Loucy (cell line): ENCODE measurements at regions not wholly inside any gene's neighbourhood (a gene's known extent, or its start where the extent isn't known, plus 50 kb on each side); places are given as distances from the start of the nearest gene placed in this dataset.

ENCODE experiments used
- H2AFZ ChIP-seq: fragments of 200-600 bp; sonication (generic); 2 replicates; pipeline ENCODE4 v1.6.0; 2016; ENCODE audit warnings: antibody characterized with exemption, mild to moderate bottlenecking, low read length, moderate library complexity
- H3F3A ChIP-seq: fragments of 200-600 bp; 2 replicates; pipeline ENCODE4 v1.6.0; 2016; ENCODE audit warnings: antibody characterized with exemption, low read depth, mild to moderate bottlenecking
- H3K27me3 ChIP-seq: fragments of 200-600 bp; sonication (generic); 2 replicates; pipeline ENCODE4 v1.6.1; 2014; ENCODE audit warnings: low read length, mild to moderate bottlenecking; ENCODE audit not compliant: insufficient read depth, poor library complexity, severe bottlenecking
- H3K36me3 ChIP-seq: fragments of 200-600 bp; sonication (generic); 2 replicates; pipeline ENCODE4 v1.6.1; 2016; ENCODE audit warnings: low read length; ENCODE audit not compliant: insufficient read depth
- H3K4me1 ChIP-seq: fragments of 200-600 bp; sonication (generic); 2 replicates; pipeline ENCODE4 v1.5.1; 2014; ENCODE audit warnings: low read length, mild to moderate bottlenecking; ENCODE audit not compliant: insufficient read depth, poor library complexity, severe bottlenecking
- H3K4me2 ChIP-seq: fragments of 200-600 bp; sonication (generic); 2 replicates; pipeline ENCODE4 v1.6.0; 2014; ENCODE audit warnings: antibody characterized with exemption, low read length, low read depth, mild to moderate bottlenecking; ENCODE audit not compliant: poor library complexity, severe bottlenecking
- H3K4me3 ChIP-seq: fragments of 200-600 bp; sonication (generic); 2 replicates; pipeline ENCODE4 v1.5.1; 2014; ENCODE audit warnings: low read length, mild to moderate bottlenecking, mixed read lengths; ENCODE audit not compliant: poor library complexity, severe bottlenecking
- H3K79me2 ChIP-seq: fragments of 200-600 bp; sonication (generic); 2 replicates; pipeline ENCODE4 v1.6.1; 2014; ENCODE audit warnings: low read length; ENCODE audit not compliant: insufficient read depth
- H3K9ac ChIP-seq: fragments of 200-600 bp; sonication (generic); 2 replicates; pipeline ENCODE4 v1.6.0; 2014; ENCODE audit warnings: mild to moderate bottlenecking, low read depth, low read length, moderate library complexity; ENCODE audit not compliant: poor library complexity, severe bottlenecking
- H3K9me2 ChIP-seq: fragments of 200-600 bp; sonication (generic); replicated peaks from 2 replicates; pipeline ENCODE4 v1.6.1; 2016; ENCODE audit warnings: low read depth, low read length, mixed read lengths
- H3K9me3 ChIP-seq: fragments of 200-600 bp; sonication (generic); 2 replicates; pipeline ENCODE4 v1.6.1; 2014; ENCODE audit warnings: mild to moderate bottlenecking, antibody characterized with exemption, low read length, low read depth; ENCODE audit not compliant: insufficient read depth
- H4K20me1 ChIP-seq: fragments of 200-600 bp; sonication (generic); 2 replicates; pipeline ENCODE4 v1.6.0; 2014; ENCODE audit warnings: antibody characterized with exemption, low read length, mild to moderate bottlenecking; ENCODE audit not compliant: insufficient read depth, poor library complexity, severe bottlenecking
- EZH2phosphoT487 ChIP-seq: fragments of 200-600 bp; IDR thresholded peaks from 2 replicates; pipeline ENCODE4 v1.6.1; 2018; ENCODE audit warnings: antibody characterized with exemption, mild to moderate bottlenecking, moderate library complexity, borderline replicate concordance
- TF ChIP-seq, protein P1 (sequence below): fragments of 200-600 bp; sonication (generic); conservative IDR thresholded peaks from 2 replicates; pipeline ENCODE4 v1.5.1; 2014; ENCODE audit warnings: mild to moderate bottlenecking, antibody characterized with exemption, low read length

DNA sequence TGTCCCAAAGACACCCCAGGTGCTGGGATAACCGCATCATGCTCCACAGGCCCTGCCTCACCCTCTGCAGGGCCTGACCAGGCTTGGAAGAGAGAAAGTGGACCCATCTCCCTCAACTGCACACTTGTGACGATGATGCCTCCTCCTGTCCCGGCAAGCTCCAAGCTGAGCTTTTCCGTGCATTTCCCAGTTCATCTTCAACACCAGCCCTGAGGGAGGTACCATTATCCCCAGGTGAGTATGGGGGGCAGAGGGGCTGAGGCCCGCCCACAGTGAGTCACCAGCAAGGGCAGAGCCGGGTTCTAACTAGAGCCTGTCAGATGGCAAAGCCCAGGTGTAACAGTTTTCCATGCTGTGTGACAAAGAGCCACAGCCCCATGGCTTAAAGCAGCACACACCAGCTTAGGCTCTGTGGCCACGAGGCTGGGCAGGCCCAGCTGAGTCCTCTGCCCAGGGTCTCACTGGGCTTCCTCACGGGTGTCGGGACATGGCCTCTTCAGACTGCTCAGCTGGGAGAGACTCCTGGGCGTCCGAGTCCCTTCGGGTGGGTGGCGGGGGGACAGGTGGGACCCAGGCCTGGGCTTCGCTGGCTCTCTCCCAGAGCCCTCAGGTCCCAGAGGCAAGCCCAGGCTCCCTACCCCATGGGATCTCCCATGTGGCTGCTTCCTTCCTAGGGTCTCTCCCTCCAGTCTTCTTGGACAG, 108.4 kb upstream of the OTOS start:
- Histone ChIP-seq H3K9me2 (no peaks in the 10 kb centered on the region), H3K79me2 (no peaks in the 10 kb centered on the region), H3F3A (no peaks in the 10 kb centered on the region), H3K9me3 (peaks cover 21% of the 10 kb centered on the region; the same call in 1 of the 2 replicates), H2AFZ (no peak overlapping the region), H4K20me1 (no peaks in the 10 kb centered on the region), H3K4me2 (no peak overlapping the region), H3K36me3 (no peaks in the 10 kb centered on the region), H3K4me3 (no peak overlapping the region), H3K4me1 (no peaks in the 10 kb centered on the region), H3K9ac (no peak overlapping the region), H3K27me3 (no peaks in the 10 kb centered on the region)
- no peak for TF ChIP-seq EZH2phosphoT487
- TF ChIP-seq, protein P1, sequence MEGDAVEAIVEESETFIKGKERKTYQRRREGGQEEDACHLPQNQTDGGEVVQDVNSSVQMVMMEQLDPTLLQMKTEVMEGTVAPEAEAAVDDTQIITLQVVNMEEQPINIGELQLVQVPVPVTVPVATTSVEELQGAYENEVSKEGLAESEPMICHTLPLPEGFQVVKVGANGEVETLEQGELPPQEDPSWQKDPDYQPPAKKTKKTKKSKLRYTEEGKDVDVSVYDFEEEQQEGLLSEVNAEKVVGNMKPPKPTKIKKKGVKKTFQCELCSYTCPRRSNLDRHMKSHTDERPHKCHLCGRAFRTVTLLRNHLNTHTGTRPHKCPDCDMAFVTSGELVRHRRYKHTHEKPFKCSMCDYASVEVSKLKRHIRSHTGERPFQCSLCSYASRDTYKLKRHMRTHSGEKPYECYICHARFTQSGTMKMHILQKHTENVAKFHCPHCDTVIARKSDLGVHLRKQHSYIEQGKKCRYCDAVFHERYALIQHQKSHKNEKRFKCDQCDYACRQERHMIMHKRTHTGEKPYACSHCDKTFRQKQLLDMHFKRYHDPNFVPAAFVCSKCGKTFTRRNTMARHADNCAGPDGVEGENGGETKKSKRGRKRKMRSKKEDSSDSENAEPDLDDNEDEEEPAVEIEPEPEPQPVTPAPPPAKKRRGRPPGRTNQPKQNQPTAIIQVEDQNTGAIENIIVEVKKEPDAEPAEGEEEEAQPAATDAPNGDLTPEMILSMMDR: no peak

DNA sequence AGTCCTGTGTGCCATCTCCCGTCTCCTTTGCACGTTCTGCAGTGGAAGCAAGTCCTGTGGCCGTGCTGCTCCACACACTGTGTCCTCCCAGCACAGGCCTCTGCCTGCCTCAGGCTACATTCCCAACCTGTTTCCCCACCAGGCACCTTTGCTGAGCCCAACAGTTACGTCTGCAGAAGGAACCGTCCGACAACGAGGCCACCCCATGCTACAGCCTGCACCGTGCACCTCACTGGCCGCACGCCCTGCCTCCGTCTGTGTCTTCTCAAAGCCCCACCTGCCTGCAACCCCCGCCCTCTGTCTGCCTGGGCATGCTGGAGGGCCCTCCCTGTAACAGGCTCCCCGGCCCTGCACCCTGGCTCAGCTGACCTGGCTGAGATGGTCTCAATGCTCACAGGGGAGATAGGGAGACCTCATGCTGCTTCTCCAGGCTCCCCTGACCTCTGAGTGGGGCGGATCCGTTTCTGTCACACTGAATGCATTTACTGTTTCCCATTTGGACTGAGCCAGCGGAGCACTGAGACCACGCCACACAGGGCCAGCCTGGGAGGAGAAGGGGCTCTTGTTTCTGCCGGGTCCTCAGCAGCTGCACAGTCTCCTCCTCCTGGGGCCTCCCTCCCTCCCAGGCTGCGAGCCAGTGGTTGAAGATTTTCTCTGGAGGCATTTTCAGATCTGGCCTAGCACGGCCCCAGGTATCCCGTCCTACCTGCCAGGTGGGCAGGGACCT, 109.1 kb upstream of the OTOS start:
- no peak overlapping the region for H3K4me2 ChIP-seq
- no peaks in the 10 kb centered on the region for H3K27me3 ChIP-seq
- H3K4me1 ChIP-seq: no peaks in the 10 kb centered on the region

DNA sequence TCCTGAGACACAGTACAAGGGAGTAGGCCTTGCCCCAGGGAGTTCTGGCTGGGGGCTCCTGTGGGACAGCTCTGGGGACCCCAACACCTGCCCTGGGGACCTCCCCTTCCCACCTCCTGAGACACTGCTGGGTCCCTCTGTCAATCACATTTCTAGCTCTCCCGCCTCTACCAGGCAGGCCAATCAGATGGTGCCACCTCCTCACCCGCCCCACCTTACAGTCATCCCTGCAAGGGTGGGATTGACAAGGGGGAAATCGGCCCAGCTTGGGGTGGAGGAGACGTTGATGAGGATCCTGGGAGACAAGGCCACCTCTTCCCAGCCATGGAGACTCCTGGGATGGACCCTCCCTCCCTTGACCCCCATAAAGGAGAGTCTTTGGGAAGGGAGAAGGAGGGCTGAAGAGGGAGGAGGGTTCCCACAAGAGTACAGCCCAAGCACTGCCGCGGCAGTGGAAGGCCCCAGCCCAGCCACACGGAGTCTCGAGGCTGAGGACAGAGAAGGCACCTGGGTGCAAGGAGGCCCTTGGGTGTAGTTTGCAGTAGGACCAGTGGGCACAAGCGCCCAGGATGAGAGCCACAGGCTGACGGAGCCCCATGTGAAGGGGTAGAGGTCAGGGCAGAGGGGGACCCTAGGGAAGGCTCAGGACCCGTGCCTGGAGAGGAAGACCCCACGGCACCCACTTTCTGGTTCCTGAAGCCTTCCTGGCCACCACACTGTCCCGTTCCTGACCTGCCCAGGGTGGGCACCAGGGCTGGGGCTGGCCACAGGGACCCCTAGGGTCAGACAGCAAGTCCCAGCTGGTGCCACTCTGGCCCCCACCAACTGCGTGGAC, 109.9 kb upstream of the OTOS start:
- peaks cover 18% of the 10 kb centered on the region; the same call in 1 of the 2 replicates for H3K9me3 ChIP-seq
- no peak overlapping the region for H3K9ac ChIP-seq
- H3K4me3 ChIP-seq: no peak overlapping the region
- H3F3A ChIP-seq: no peaks in the 10 kb centered on the region
- no peaks in the 10 kb centered on the region for H3K9me2 ChIP-seq
- TF ChIP-seq, protein P1: no peak
- no peak for TF ChIP-seq EZH2phosphoT487
- H3K4me2 ChIP-seq: no peak overlapping the region
- H3K36me3 ChIP-seq: no peaks in the 10 kb centered on the region
- no peaks in the 10 kb centered on the region for H4K20me1 ChIP-seq
- H2AFZ ChIP-seq: no peak overlapping the region
- no peaks in the 10 kb centered on the region for H3K79me2 ChIP-seq
- no peaks in the 10 kb centered on the region for H3K4me1 ChIP-seq
- H3K27me3 ChIP-seq: no peaks in the 10 kb centered on the region

More for the DNA sequence above, 109.1 kb upstream of the OTOS start:
- Histone ChIP-seq H3F3A (no peaks in the 10 kb centered on the region), H3K4me3 (no peak overlapping the region), H3K9ac (no peak overlapping the region), H3K79me2 (no peaks in the 10 kb centered on the region), H3K9me2 (no peaks in the 10 kb centered on the region), H3K9me3 (peaks cover 21% of the 10 kb centered on the region; the same call in 1 of the 2 replicates), H4K20me1 (no peaks in the 10 kb centered on the region), H3K36me3 (no peaks in the 10 kb centered on the region), H2AFZ (no peak overlapping the region)
- TF ChIP-seq EZH2phosphoT487: no peak
- TF ChIP-seq, protein P1: no peak
